B cell (primary cell): ENCODE measurements at regions not wholly inside any gene's neighbourhood (a gene's known extent, or its start where the extent isn't known, plus 50 kb on each side); places are given as distances from the start of the nearest gene placed in this dataset.

ENCODE experiments used
- ATAC-seq: fragments of 200-7000 bp; cut with Tn5 transposase; one replicate; pipeline ENCODE4 v1.10.0; 2021; ENCODE audit warnings: low read depth, mild to moderate bottlenecking, moderate number of reproducible peaks, moderate library complexity
- CTCF ChIA-PET: fragments of 350-600 bp; sonication (Branson Sonifier 250); formaldehyde crosslinking; loops from one replicate; lab custom pipeline; 2021; ENCODE audit warnings: antibody characterized with exemption, inconsistent platforms; lab: Charles Lee
- POLR2A ChIA-PET: fragments of 350-600 bp; sonication (Branson Sonifier 250); formaldehyde crosslinking; loops from one replicate; lab custom pipeline; 2021; ENCODE audit warnings: antibody characterized with exemption; lab: Charles Lee
- DNase-seq: peaks from one replicate; pipeline ENCODE4 v3.0.0; 2013
- H2AFZ ChIP-seq: 2 replicates; pipeline ENCODE4 v1.6.1; 2012; ENCODE audit warnings: mild to moderate bottlenecking, low read depth, low read length; ENCODE audit not compliant: insufficient read depth, poor library complexity, severe bottlenecking
- H3K27ac ChIP-seq, 2 donors: 1 replicate in 1 of 2; 2 replicates in 1 of 2; pipeline ENCODE4 v1.5.1; 2012 to 2013; ENCODE audit warnings: low read length in 2 of 2, mild to moderate bottlenecking in 2 of 2, moderate library complexity in 1 of 2
- H3K27me3 ChIP-seq, 4 experiments: fragments of 200-600 bp in 1 of 4; sonication (generic) in 1 of 4; replicated peaks in 1 of 4; 1 replicate in 2 of 4; 2 replicates in 2 of 4; pipeline versions ENCODE4 v1.6.1 to v1.7.0; 2013 to 2016; ENCODE audit warnings: low read length in 3 of 4, mild to moderate bottlenecking in 2 of 4, mixed read lengths in 1 of 4, moderate library complexity in 1 of 4; ENCODE audit not compliant: insufficient read depth in 4 of 4, control insufficient read depth in 3 of 4; ENCODE audit errors: control extremely low read depth in 1 of 4
- H3K36me3 ChIP-seq, 2 experiments: replicated peaks in 1 of 2; 1 replicate in 1 of 2; 2 replicates in 1 of 2; pipeline versions ENCODE4 v1.6.1 to v1.7.1; 2013; ENCODE audit warnings: low read length in 1 of 2; ENCODE audit not compliant: insufficient read depth in 2 of 2, control insufficient read depth in 1 of 2; ENCODE audit errors: control extremely low read depth in 1 of 2, extremely low read depth in 1 of 2
- H3K4me1 ChIP-seq, 2 donors: fragments of 200-600 bp in 1 of 2; sonication (generic) in 1 of 2; 1 replicate in 1 of 2; 2 replicates in 1 of 2; pipeline versions ENCODE4 v1.5.1 to v1.6.1; 2013 to 2017; ENCODE audit warnings: low read length in 2 of 2; ENCODE audit not compliant: control insufficient read depth in 2 of 2, insufficient read depth in 2 of 2
- H3K4me2 ChIP-seq: replicated peaks from 2 replicates; pipeline ENCODE3; 2012; ENCODE audit warnings: mild to moderate bottlenecking, low read depth, low read length; ENCODE audit not compliant: poor library complexity, severe bottlenecking
- H3K4me3 ChIP-seq, 5 experiments: fragments of 200-600 bp in 1 of 5; sonication (generic) in 1 of 5; 1 replicate in 3 of 5; 2 replicates in 2 of 5; pipeline versions ENCODE4 v1.5.1 to v1.7.0; 2011 to 2016; ENCODE audit warnings: low read length in 4 of 5, mild to moderate bottlenecking in 4 of 5, low read depth in 2 of 5, control low read depth in 1 of 5, moderate library complexity in 1 of 5; ENCODE audit not compliant: insufficient read depth in 1 of 5; ENCODE audit errors: control extremely low read depth in 1 of 5, extremely low read depth in 1 of 5
- H3K79me2 ChIP-seq: fragments of 200-600 bp; sonication (generic); one replicate; pipeline ENCODE4 v1.6.0; 2016; ENCODE audit warnings: low read length; ENCODE audit not compliant: control insufficient read depth, insufficient read depth
- H3K9ac ChIP-seq: fragments of 200-600 bp; sonication (generic); 2 replicates; pipeline ENCODE4 v1.6.1; 2017; ENCODE audit warnings: mild to moderate bottlenecking, low read length, moderate library complexity
- H3K9me3 ChIP-seq, 3 donors: one replicate each; pipeline versions ENCODE4 v1.6.1 to v1.7.1; 2013; ENCODE audit warnings: low read length in 2 of 3; ENCODE audit not compliant: control insufficient read depth in 2 of 3, insufficient read depth in 1 of 3; ENCODE audit errors: control extremely low read depth in 1 of 3
- H4K20me1 ChIP-seq: 2 replicates; pipeline ENCODE4 v1.6.0; 2012; ENCODE audit warnings: mild to moderate bottlenecking, low read length; ENCODE audit not compliant: insufficient read depth, control insufficient read depth, poor library complexity, severe bottlenecking
- H3K27ac Mint-ChIP-seq: one replicate; pipeline ENCODE4 v1.8.0; 2021; ENCODE audit warnings: mixed read lengths
- H3K27me3 Mint-ChIP-seq: one replicate; pipeline ENCODE4 v1.8.0; 2021; ENCODE audit warnings: mixed read lengths
- H3K4me1 Mint-ChIP-seq: one replicate; pipeline ENCODE4 v1.8.0; 2021; ENCODE audit warnings: mixed read lengths
- H3K4me3 Mint-ChIP-seq: one replicate; pipeline ENCODE4 v1.8.0; 2021; ENCODE audit warnings: mixed read lengths
- H3K9me3 Mint-ChIP-seq: one replicate; pipeline ENCODE4 v1.8.0; 2022; ENCODE audit warnings: mixed read lengths; ENCODE audit not compliant: insufficient read depth
- CTCF ChIP-seq: fragments of 200-600 bp; IDR thresholded peaks from one replicate; pipeline ENCODE4 v1.8.0; 2022; ENCODE audit warnings: antibody characterized with exemption, mild to moderate bottlenecking
- EZH2 ChIP-seq: IDR thresholded peaks from 2 replicates; pipeline ENCODE4 v1.6.1; 2012; ENCODE audit warnings: borderline replicate concordance, low read depth, mild to moderate bottlenecking, moderate library complexity, low read length; ENCODE audit not compliant: insufficient read depth, poor library complexity, severe bottlenecking
- WGBS: methylation state at CpG from one replicate; pipeline ENCODE4 v1.1.5; 2013; ENCODE audit warnings: missing lambda C conversion rate; ENCODE audit not compliant: insufficient coverage; 5-methylcytosine and 5-hydroxymethylcytosine counted together
- intact Hi-C: fragments of 100-400 bp; cut with micrococcal nuclease; formaldehyde crosslinking; loops from one replicate; pipeline ENCODE4 v1.10.0; 2022

GRCh38 chr17:77438241-77439188 lies 297.7 kb downstream of the SEC14L1 start:
- 86% methylated on average over 11 of the region's 14 CpGs for WGBS
- Histone ChIP-seq H3K36me3 (peaks cover 0 to 3% of the 10 kb centered on the region in 2 experiments), H2AFZ (no peak overlapping the region), H3K27me3 (no peaks in the 10 kb centered on the region), H3K4me1 (peaks cover 98 to 100% of the 10 kb centered on the region in 2 donors), H3K27ac (peak overlapping the region; percentile 96 to 97), H3K9ac (peak overlapping the region; percentile 6), H3K9me3 (no peaks in the 10 kb centered on the region), H3K4me3 (peak overlapping the region in 1 of 5 experiments; percentile 11), H3K79me2 (peaks cover 71% of the 10 kb centered on the region), H3K4me2 (peak overlapping the region; percentile 64), H4K20me1 (no peaks in the 10 kb centered on the region)
- H3K27ac Mint-ChIP-seq, result peak overlapping the region; percentile 98
- POLR2A ChIA-PET, result interaction anchor here (0.8 to 10.8 kb wide), 8 partner anchors 9 to 36 kb away, joined by 3 to 147 read pairs (median 12); no protein-coding TSS in a partner anchor
- TF ChIP-seq EZH2 (no peak), CTCF (no peak)
- no peaks in the 10 kb centered on the region for H3K27me3 Mint-ChIP-seq
- ATAC-seq, result no peak
- DNase-seq, result peak; percentile 48
- peaks cover 90% of the 10 kb centered on the region for H3K4me1 Mint-ChIP-seq
- no peaks in the 10 kb centered on the region for H3K9me3 Mint-ChIP-seq
- intact Hi-C loops, result no loop called here
- H3K4me3 Mint-ChIP-seq, result peak overlapping the region; percentile 69
- CTCF ChIA-PET, result interaction anchor here (1.8 to 27.0 kb wide), 4 partner anchors 10 to 107 kb away, joined by 5 to 699 read pairs (median 82); no protein-coding TSS in a partner anchor
